PFSK-1 (cell line): ENCODE measurements at regions not wholly inside any gene's neighbourhood (a gene's known extent, or its start where the extent isn't known, plus 50 kb on each side); places are given as distances from the start of the nearest gene placed in this dataset.

Experiments
- SIN3A ChIP-seq: IDR thresholded peaks from 2 replicates; pipeline ENCODE4 v1.6.1; 2012; ENCODE audit warnings: mild to moderate bottlenecking, low read length, moderate library complexity, borderline replicate concordance; ENCODE audit not compliant: insufficient read depth
- TF ChIP-seq, protein P1 (sequence below), 2 experiments: IDR thresholded peaks; 2 replicates each; pipeline versions ENCODE4 v1.6.1 to v1.8.0; 2011 to 2012; ENCODE audit warnings: low read depth in 2 of 2, low read length in 2 of 2, control low read depth in 1 of 2, inconsistent platforms in 1 of 2, mild to moderate bottlenecking in 1 of 2, moderate library complexity in 1 of 2; ENCODE audit not compliant: insufficient read depth in 1 of 2

- TF ChIP-seq SIN3A = no peak
- TF ChIP-seq, protein P1, sequence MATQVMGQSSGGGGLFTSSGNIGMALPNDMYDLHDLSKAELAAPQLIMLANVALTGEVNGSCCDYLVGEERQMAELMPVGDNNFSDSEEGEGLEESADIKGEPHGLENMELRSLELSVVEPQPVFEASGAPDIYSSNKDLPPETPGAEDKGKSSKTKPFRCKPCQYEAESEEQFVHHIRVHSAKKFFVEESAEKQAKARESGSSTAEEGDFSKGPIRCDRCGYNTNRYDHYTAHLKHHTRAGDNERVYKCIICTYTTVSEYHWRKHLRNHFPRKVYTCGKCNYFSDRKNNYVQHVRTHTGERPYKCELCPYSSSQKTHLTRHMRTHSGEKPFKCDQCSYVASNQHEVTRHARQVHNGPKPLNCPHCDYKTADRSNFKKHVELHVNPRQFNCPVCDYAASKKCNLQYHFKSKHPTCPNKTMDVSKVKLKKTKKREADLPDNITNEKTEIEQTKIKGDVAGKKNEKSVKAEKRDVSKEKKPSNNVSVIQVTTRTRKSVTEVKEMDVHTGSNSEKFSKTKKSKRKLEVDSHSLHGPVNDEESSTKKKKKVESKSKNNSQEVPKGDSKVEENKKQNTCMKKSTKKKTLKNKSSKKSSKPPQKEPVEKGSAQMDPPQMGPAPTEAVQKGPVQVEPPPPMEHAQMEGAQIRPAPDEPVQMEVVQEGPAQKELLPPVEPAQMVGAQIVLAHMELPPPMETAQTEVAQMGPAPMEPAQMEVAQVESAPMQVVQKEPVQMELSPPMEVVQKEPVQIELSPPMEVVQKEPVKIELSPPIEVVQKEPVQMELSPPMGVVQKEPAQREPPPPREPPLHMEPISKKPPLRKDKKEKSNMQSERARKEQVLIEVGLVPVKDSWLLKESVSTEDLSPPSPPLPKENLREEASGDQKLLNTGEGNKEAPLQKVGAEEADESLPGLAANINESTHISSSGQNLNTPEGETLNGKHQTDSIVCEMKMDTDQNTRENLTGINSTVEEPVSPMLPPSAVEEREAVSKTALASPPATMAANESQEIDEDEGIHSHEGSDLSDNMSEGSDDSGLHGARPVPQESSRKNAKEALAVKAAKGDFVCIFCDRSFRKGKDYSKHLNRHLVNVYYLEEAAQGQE (IDR thresholded peaks at IDR 0.05; ENCODE audit: insufficient read depth in 1 of 2, low read depth in 2 of 2, low read length in 2 of 2) = no peak
These were observed 120.0 kb upstream of the SNTG2 start for GRCh38 chr2:830419-831224.
